ENCODE measurements at regions not wholly inside any gene's neighbourhood (a gene's known extent, or its start where the extent isn't known, plus 50 kb on each side); places are given as distances from the start of the nearest gene placed in this dataset.

DNA sequence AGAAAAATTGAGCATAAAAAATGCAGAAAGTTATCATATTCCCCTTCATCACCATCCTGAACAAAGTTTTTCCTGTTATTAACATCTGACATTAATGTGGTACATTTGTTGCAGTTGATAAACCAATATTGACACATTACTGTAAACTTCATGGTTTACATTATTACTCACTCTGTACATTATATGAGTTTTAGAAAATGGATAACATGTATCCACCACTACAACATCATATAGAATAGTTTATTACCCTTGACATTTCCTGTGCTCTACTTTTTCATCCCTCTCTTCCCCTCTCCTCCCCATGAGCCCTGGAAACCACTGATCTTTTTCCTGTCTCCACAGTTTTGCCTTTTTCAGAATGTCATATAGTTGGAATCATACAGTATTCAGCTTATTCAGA, 618.6 kb upstream of the TMEFF2 start:
- TF ChIP-seq, protein P1, sequence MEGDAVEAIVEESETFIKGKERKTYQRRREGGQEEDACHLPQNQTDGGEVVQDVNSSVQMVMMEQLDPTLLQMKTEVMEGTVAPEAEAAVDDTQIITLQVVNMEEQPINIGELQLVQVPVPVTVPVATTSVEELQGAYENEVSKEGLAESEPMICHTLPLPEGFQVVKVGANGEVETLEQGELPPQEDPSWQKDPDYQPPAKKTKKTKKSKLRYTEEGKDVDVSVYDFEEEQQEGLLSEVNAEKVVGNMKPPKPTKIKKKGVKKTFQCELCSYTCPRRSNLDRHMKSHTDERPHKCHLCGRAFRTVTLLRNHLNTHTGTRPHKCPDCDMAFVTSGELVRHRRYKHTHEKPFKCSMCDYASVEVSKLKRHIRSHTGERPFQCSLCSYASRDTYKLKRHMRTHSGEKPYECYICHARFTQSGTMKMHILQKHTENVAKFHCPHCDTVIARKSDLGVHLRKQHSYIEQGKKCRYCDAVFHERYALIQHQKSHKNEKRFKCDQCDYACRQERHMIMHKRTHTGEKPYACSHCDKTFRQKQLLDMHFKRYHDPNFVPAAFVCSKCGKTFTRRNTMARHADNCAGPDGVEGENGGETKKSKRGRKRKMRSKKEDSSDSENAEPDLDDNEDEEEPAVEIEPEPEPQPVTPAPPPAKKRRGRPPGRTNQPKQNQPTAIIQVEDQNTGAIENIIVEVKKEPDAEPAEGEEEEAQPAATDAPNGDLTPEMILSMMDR (conservative IDR thresholded peaks at IDR 0.05; ENCODE audit: low read depth, low read length) = no peak
- TF ChIP-seq EZH2phosphoT487 (IDR thresholded peaks at IDR 0.05; ENCODE audit: borderline replicate concordance, low read length) = no peak
